Stimulated activated CD4-positive, alpha-beta T cell treated with anti-CD3 and anti-CD28 coated beads, Interleukin-12 subunit alpha, Interleukin-12 subunit beta, amount 100 ng/mL, for 4 hours (primary cell): ENCODE measurements at regions not wholly inside any gene's neighbourhood (a gene's known extent, or its start where the extent isn't known, plus 50 kb on each side); places are given as distances from the start of the nearest gene placed in this dataset.

Source experiments
- DNase-seq: peaks from one replicate; pipeline ENCODE4 v3.0.0-alpha.2; 2020

GRCh38 chr1:50358962-50359361 lies 64.3 kb downstream of the DMRTA2 start:
- DNase-seq, result no peak

- DNase-seq, result no peak
Measured at GRCh38 chr1:50357186-50357585, 66.1 kb downstream of the DMRTA2 start.

GRCh38 chr1:50354813-50355212 lies 68.4 kb downstream of the DMRTA2 start:
- DNase-seq, result no peak

DNA sequence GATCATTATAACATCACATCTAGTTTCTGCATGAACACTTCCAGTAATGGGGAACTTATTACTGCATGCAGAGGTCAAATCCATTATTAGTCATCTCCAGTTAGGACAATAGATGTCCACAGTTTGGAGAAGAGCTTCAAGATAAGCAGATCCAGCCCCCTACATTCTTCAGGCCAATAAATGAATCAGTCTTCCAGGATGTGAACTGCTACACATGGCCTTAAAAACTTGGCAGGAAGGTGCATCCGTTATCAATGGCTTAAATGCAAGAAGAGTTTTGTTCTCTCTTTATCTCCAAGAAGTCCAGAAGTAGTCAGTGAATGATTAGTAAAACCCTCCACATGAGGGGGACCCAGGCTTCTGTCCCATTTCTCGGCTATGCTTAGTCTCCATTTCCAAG lies 70.8 kb downstream of the DMRTA2 start:
- no peak for DNase-seq

DNA sequence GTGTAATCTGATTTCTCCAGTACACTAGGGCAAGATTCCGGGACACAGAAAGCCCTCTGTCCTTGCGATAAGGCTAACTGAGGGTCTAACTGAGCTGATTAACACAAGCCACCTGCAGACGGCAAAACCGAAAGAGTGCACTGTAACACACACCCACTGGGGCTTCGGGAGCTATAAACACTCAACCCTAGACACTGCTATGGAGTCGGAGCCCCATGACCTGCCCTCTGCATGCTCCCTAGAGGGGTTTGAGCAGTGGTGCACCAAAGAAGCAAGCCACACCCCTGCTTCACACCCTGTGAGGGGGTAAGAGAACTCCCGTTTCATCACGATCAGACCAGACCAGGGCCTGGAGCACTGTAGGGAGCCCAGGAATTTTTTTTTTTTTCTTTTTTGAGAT lies 72.4 kb downstream of the DMRTA2 start:
- DNase-seq, result no peak

- DNase-seq, result no peak
Measured at GRCh38 chr1:50350421-50350820, 72.8 kb downstream of the DMRTA2 start.

DNA sequence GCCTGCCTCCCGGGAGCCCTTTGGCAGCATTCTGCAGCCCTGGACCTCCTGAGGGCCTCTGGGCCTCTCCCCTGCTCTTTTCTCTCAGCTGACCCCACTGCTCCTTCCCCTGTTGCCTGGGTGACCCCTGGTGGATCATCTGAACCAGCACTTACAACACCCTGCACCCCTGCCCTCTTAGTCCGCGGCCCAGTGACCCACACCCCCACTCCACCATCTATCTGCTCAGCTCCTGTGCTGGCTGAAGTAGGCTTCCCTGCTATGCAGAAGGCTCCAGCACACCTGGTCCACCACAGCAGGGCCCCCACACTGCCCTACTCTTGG lies 74.0 kb downstream of the DMRTA2 start:
- no peak for DNase-seq

- no peak for DNase-seq
Measured at GRCh38 chr1:50348449-50349241, 74.6 kb downstream of the DMRTA2 start.

GRCh38 chr1:50347933-50348332 lies 75.3 kb downstream of the DMRTA2 start:
- no peak for DNase-seq

GRCh38 chr1:50346621-50347020 lies 76.6 kb downstream of the DMRTA2 start:
- no peak for DNase-seq

DNA sequence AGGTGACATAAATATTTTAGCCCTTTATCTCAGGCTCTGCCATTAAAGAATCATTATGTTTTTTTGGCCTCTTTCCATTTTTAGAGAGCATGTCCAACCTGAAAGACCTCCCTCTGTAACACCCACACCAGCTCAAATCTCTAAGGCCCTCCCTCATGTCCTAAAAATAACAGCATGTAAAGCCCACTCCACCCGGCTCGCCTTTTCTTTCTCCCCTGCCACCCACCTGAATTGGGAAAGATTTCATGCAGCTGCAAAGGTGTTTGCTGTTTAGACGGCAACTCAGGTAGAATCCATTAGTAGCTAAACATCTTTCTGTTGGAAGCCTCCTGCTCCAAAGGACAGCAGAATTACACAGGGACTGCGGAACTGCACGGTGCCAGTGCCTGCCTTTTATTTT lies 79.9 kb downstream of the DMRTA2 start:
- DNase-seq, result no peak

GRCh38 chr1:50342525-50342924 lies 80.7 kb downstream of the DMRTA2 start:
- no peak for DNase-seq

GRCh38 chr1:50335036-50335435 lies 88.2 kb downstream of the DMRTA2 start:
- DNase-seq, result no peak

- peak; percentile 54 for DNase-seq
Measured at GRCh38 chr1:50333595-50333974, 89.7 kb downstream of the DMRTA2 start.

DNA sequence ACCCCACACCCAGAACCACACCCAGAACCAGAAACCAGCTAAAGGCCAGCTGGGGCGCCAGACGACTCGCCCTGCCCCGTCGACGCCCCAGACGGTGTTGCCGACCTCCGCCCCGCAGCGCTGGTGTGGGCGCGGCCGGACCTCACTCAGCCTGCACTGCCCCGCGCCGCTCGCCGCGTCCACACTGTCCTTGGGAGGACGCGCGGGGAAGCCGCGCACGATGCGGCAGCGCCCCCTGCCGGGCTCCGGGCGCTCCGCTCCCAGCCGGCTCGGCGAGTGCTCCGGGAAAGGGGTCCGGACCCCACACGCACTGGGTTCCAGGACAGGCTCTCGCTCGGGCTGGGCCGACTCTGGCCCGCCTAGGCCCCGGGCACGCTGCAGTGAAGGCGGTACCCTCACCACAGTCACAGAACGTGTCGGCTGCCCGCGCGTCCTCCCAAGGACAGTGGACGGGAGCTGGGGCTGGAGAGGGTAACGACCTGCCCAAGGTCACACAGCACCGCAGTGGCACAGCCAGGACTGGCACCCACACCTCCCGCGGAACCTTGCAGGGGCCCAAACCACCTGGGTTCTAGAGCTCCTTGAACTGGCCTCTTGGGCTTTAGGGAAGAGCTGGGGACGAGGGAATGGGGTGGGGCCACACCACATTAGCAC lies 90.2 kb downstream of the DMRTA2 start:
- DNase-seq, result peak; percentile 45

DNA sequence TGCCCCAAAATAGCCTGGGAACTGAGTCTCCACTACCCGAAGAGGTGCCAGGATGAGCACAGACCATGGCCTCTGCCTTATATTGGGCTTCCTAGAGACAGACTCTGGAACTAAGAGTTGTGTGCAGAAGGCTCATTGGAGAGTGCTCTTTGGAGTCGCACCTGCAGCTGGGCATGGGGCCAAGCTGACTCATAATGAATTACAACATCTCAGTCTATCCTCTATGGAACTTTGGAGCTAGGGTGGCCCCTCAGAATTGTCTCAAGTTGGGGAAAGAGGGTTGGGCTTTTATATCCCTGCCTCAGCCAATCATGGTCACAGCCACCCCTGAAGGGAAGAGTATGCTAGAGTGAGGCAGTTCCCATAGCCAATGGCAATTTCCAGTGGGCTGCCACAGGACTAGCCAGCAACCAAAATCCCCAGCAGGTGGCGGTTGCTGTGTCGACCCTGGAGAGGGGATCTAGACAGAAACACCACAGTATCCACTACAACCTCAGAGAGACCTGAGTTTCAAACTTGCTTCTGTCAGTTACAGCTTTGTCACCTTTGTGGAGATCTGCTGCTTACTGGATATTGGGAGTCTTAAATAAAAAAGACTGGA lies 93.8 kb downstream of the DMRTA2 start:
- DNase-seq, result no peak

- no peak for DNase-seq
Measured at GRCh38 chr1:50328552-50328951, 94.7 kb downstream of the DMRTA2 start.

DNA sequence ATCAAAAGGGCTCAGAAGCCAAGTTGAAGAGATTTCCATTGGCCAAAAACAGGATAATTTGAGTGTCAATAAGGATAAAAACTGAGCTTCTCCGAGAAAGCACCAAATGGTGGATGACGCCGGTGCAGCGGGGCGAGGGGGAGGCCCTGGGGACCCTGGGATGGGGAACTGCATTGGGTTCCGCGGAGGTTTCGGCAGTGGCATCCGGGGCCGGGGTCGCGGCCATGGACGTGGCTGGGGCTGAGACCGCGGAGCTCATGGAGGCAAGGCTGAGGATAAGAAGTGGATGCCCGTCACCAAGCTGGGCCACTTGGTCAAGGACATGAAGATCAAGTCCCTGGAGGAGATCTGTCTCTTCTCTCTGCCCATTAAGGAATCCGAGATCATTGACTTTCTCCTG lies 97.2 kb downstream of the DMRTA2 start:
- DNase-seq, result no peak

DNA sequence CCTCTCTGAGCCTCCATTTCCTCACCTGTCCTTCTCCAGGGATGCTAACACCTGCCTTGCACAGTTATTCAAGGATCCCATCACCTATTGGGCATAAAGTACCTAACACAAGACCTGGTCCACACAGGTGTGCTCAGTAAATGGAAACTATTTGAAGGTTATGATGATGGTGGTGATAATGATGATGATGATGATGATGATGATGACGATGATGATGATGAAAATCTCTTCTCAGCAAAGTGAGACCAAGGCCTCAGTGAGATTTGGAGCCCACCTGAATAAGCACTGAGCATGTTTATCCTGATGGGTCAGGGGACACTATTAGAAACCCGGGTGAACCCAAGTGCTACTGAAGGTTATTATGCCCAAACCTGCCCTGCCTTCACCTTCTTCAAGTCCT lies 100.7 kb downstream of the DMRTA2 start:
- no peak for DNase-seq

GRCh38 chr1:50318428-50318827 lies 104.8 kb downstream of the DMRTA2 start:
- no peak for DNase-seq

- peak; percentile 2 for DNase-seq
Measured at GRCh38 chr1:50308878-50309277, 114.4 kb downstream of the DMRTA2 start.

DNA sequence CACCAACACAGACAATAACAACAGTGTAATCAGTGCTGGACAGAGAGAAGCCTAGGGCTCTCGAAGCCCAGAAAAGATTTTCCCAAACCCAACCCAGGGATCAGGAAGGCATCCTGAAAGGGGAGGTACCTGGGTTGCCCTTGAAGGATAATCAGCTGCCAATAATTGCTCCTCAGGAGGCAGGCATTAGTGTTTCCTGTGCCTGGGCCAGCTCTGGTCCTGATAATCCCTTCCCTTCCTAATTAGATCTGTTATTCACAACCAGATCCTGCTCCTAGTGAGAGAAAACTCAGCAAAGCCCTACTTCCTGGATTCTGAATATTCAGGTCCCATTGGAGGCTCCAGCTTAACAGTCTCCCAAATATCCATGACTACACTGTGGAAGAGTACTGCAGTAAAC lies 117.4 kb downstream of the DMRTA2 start:
- no peak for DNase-seq

DNA sequence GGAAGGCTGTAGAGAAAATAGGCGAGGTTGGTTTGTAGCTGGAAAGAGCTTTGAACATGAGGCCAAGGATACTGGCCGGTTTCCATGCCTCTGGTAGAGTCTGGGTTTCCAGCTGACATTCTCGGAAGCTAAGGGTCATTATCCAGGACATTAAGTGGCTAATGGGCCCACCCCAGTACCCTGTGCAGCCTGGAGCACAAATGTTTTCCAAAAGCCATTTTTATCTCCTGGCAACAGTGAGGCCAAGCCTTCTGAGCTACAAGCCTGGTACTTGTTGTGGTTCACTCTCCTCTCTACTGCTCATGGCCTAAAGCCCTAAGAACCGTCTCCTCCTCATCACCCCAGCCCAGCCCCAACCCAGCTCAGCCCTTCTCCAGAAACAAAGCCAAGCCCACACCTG lies 122.9 kb downstream of the DMRTA2 start:
- DNase-seq, result no peak

DNA sequence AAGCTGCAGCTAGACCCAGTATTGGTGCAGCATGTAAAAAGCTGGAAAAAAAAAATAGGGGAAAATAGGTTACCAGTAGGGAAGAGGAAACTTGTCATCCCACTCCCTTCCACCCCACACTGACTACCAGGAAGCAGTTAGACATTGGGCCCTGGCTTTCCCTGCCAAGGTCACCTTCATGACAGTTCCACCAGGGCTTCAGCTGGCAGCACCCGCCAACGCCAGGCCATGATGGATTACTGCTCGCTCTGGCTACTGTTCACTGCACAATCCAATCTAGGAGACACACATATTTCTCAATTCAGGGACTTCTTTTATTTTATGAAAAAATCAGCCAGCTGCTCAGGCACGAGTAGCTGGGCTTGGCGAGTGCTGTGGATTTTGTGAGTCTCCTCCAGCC lies 127.7 kb downstream of the DMRTA2 start:
- DNase-seq, result no peak

GRCh38 chr1:50292276-50292675 lies 131.0 kb downstream of the DMRTA2 start:
- DNase-seq, result no peak
